ENCODE measurements at regions not wholly inside any gene's neighbourhood (a gene's known extent, or its start where the extent isn't known, plus 50 kb on each side); places are given as distances from the start of the nearest gene placed in this dataset.

GRCh38 chrX:39823854-39824253 lies 273.9 kb downstream of the BCOR start:
- H3K4me3 ChIP-seq, result no peak overlapping the region
- no peaks in the 10 kb centered on the region for H3K36me3 ChIP-seq
- no peaks in the 10 kb centered on the region for H3K9me3 ChIP-seq
- no peak for DNase-seq
- H3K27me3 ChIP-seq, result no peaks in the 10 kb centered on the region

- H3K36me3 ChIP-seq, result no peaks in the 10 kb centered on the region
- H3K27me3 ChIP-seq, result no peaks in the 10 kb centered on the region
- no peak for DNase-seq
- no peaks in the 10 kb centered on the region for H3K9me3 ChIP-seq
- no peak overlapping the region for H3K4me3 ChIP-seq
Measured at GRCh38 chrX:39826813-39827543, 270.8 kb downstream of the BCOR start.

- Histone ChIP-seq H3K9me3 (no peaks in the 10 kb centered on the region), H3K4me3 (no peak overlapping the region), H3K27me3 (no peaks in the 10 kb centered on the region), H3K36me3 (no peaks in the 10 kb centered on the region)
- no peak for DNase-seq
Measured at GRCh38 chrX:39827951-39828350, 269.8 kb downstream of the BCOR start.

GRCh38 chrX:39828971-39829370 lies 268.8 kb downstream of the BCOR start:
- Histone ChIP-seq H3K4me3 (no peak overlapping the region), H3K27me3 (no peaks in the 10 kb centered on the region), H3K36me3 (no peaks in the 10 kb centered on the region), H3K9me3 (no peaks in the 10 kb centered on the region)
- no peak for DNase-seq

DNA sequence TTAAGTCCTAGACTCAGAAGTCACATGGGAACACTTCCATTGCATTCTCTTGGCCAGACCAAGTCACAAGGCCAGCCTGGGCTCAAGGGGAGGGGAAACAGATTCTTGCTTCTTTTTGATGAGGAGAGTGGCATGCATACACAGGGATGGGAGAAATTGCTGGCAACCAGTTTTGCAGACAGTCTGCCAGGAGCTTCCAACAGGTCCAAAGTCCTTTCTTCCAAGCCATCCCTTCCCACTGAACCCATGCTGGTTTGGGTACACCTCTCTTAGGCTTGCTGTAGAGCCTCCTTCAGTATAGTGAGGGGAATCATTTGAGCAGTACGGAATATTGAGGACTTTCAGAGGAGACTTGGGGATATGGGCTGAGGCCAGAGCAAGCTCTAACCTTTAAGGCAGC lies 267.8 kb downstream of the BCOR start:
- H3K9me3 ChIP-seq, result no peaks in the 10 kb centered on the region
- no peaks in the 10 kb centered on the region for H3K36me3 ChIP-seq
- no peak overlapping the region for H3K4me3 ChIP-seq
- no peaks in the 10 kb centered on the region for H3K27me3 ChIP-seq
- no peak for DNase-seq

- DNase-seq, result no peak
- Histone ChIP-seq H3K4me3 (no peak overlapping the region), H3K9me3 (no peaks in the 10 kb centered on the region), H3K36me3 (no peaks in the 10 kb centered on the region), H3K27me3 (no peaks in the 10 kb centered on the region)
Measured at GRCh38 chrX:39830414-39830813, 267.3 kb downstream of the BCOR start.

DNA sequence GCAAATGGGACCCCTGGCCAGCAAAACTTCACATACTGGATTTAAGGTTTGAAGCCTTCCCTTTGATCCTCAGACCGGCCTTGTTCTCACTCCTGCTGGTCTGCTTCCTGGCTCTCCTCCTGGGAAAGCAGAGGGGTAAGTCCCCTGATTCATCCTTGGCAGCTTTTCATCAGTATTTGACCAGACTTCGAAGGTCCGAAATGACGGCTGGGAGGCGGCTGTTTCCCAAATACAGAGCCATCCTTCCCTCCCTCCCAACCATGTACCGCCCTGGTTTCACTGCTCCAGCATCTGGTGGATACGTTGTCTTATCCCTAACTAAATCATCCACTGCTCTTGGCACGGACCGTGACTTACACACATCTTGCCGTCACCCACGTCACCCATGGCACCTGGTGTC lies 265.5 kb downstream of the BCOR start:
- H3K9me3 ChIP-seq, result no peaks in the 10 kb centered on the region
- H3K36me3 ChIP-seq, result no peaks in the 10 kb centered on the region
- DNase-seq, result no peak
- H3K27me3 ChIP-seq, result no peaks in the 10 kb centered on the region
- H3K4me3 ChIP-seq, result no peak overlapping the region

- Histone ChIP-seq H3K4me3 (no peak overlapping the region), H3K36me3 (no peaks in the 10 kb centered on the region), H3K27me3 (no peaks in the 10 kb centered on the region), H3K9me3 (no peaks in the 10 kb centered on the region)
- DNase-seq, result no peak
Measured at GRCh38 chrX:39834600-39834999, 263.2 kb downstream of the BCOR start.

- Histone ChIP-seq H3K4me3 (no peak overlapping the region), H3K9me3 (no peaks in the 10 kb centered on the region), H3K36me3 (no peaks in the 10 kb centered on the region), H3K27me3 (no peaks in the 10 kb centered on the region)
- no peak for DNase-seq
Measured at GRCh38 chrX:39835241-39835640, 262.5 kb downstream of the BCOR start.

GRCh38 chrX:39835776-39836175 lies 262.0 kb downstream of the BCOR start:
- Histone ChIP-seq H3K4me3 (no peak overlapping the region), H3K36me3 (no peaks in the 10 kb centered on the region), H3K9me3 (no peaks in the 10 kb centered on the region), H3K27me3 (no peaks in the 10 kb centered on the region)
- DNase-seq, result no peak

DNA sequence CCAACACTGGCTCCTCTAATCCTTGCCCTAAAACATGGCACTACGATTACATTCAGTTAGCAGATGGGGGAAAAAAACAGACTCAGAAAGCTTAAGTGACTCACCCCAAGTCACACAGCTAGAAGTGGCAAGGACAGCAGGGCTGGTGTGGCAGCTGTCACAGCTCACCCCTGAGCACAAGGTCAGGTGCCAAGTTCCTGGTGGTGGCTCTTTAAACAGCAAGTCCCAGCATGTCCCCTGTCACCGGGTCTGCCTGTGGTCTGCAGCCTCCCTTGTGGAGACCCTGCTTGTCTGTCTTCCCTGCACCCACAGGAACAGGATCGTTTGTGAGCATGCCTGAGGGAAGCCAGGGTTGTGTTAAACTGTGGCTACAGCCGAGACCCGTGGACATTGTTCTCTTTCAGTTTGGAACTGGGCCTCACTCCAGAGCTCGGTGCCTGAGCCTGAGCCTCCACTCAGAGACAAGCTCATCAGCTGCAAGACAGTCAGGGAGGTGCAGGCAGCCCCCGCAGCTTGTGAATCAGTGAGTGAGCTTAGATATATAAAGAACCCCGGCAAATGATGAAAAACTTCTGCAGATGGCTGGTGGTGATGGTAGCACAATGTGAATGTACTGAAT lies 260.8 kb downstream of the BCOR start:
- no peak for DNase-seq
- Histone ChIP-seq H3K9me3 (no peaks in the 10 kb centered on the region), H3K36me3 (no peaks in the 10 kb centered on the region), H3K27me3 (no peaks in the 10 kb centered on the region), H3K4me3 (no peak overlapping the region)

- H3K36me3 ChIP-seq, result no peaks in the 10 kb centered on the region
- DNase-seq, result no peak
- H3K4me3 ChIP-seq, result no peak overlapping the region
- H3K27me3 ChIP-seq, result no peaks in the 10 kb centered on the region
- H3K9me3 ChIP-seq, result no peaks in the 10 kb centered on the region
Measured at GRCh38 chrX:39837688-39838087, 260.1 kb downstream of the BCOR start.

DNA sequence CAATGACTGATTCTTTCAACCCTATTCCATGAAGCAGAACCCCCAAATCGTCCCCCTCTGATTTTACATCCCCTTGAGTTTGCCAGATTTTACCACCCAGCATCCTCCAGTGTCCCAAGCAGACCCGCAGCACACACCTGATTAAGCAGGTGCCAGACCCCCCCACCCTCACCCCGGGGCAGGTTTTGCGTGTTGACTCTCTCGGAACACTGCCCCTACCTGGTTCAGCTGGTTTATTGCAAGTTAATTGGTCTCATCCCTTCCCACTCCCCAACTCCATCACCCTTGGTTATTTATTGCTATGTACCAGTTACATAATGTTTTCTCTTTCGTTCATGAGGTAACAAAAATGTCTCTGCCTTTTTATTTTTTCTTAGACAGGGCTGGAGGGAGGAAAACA lies 258.4 kb downstream of the BCOR start:
- Histone ChIP-seq H3K4me3 (no peak overlapping the region), H3K9me3 (no peaks in the 10 kb centered on the region), H3K27me3 (no peaks in the 10 kb centered on the region), H3K36me3 (no peaks in the 10 kb centered on the region)
- DNase-seq, result no peak

DNA sequence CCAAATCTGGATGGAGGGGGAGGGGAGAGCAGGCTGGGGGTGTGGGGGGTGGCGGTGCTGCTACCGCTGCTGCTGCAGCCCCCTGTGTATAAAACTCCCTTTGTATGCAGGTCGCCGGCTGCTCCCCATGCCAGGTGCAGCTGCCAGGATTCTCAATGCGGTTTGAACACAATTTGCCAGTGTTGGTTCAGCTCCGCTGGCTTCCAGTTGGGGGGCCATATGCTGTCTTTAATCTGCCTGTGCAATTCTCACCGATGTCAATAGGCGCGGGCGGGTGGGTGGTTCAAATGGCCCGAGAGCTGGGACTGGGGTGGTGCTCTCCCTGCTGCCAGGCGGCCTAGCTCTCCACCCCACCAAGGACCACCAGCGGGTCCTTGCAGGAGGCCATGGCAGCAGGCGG lies 257.6 kb downstream of the BCOR start:
- no peaks in the 10 kb centered on the region for H3K27me3 ChIP-seq
- DNase-seq, result no peak
- H3K36me3 ChIP-seq, result no peaks in the 10 kb centered on the region
- no peak overlapping the region for H3K4me3 ChIP-seq
- H3K9me3 ChIP-seq, result no peaks in the 10 kb centered on the region

DNA sequence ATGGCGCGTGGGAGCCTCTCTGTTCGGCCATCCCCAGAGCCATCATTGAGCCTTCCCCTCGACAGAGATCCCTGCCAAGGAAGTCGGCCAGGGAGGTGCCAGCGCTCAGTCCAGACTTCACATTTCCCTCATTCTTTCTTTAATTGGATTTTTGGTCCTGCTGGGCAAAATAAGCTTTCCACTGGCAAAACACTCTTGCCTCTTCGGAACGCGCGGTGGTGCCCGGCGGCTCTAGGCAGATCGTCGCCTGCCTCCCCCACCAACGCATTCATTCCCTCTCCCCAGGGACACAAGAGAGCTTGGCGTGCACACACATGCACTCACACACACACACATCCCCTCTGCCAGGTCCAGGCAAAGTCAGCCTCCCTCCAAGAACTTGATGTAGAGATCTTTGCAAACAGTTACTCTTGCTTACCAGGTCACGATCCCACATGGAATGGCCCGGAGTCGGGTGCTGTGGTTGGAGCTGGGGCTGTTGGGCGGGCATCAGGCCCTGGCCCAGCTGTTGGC lies 257.1 kb downstream of the BCOR start:
- no peaks in the 10 kb centered on the region for H3K27me3 ChIP-seq
- no peaks in the 10 kb centered on the region for H3K9me3 ChIP-seq
- H3K4me3 ChIP-seq, result no peak overlapping the region
- H3K36me3 ChIP-seq, result no peaks in the 10 kb centered on the region
- no peak for DNase-seq

DNA sequence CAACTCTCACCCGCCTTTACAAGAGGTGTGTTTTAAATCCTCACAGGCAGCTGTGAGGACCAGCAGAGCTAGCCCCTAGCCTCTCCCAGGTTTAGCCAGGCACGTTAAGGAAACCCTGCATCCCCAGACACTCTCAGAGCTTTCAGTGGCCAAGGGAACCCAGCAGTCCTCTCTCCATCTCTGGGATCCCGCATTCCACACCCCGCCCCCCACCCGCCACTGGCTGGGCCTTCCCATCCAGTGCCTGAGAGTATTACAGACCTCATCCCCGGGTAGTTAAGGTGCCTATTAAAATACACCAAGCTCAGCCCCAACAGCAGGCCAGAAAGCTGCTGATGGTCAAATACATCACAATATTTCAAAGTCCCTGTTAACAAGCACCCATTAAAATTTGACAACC lies 256.2 kb downstream of the BCOR start:
- H3K27me3 ChIP-seq, result no peaks in the 10 kb centered on the region
- DNase-seq, result no peak

DNA sequence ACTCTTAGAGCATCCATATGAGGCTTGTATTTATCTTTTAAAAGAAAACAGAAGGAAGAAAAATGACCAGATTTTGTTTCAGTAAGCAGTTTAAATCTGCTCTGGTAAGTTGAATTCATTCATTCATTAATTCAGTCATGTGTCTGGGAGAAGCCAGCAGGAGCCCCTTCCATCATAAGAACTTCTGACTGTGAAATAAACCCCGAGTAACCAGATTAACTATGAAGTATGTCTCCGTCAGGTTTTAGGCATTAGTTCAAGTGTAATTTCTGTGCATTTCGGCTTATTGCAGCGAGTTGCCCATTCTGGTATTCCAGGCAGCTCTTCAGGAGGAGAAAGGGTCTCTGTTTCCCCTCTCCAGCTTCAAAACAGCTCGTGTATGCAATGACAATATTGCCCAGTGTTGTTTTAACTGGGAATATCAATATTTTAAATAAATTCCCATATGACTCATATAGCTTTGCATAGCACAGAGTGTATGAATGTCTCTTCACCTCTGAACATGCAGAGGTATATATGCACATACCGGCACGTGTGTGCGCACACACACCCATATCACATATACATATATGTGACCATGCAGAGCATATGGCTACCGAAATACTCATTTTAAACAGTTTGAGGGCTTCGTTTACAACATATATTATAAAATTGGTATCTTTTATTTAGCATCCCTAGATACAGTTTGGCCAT lies 255.3 kb downstream of the BCOR start:
- no peaks in the 10 kb centered on the region for H3K9me3 ChIP-seq
- no peak for DNase-seq
- H3K27me3 ChIP-seq, result no peaks in the 10 kb centered on the region
- no peak overlapping the region for H3K4me3 ChIP-seq
- no peaks in the 10 kb centered on the region for H3K36me3 ChIP-seq

More for the DNA sequence above, 256.2 kb downstream of the BCOR start:
- Histone ChIP-seq H3K9me3 (no peaks in the 10 kb centered on the region), H3K4me3 (no peak overlapping the region), H3K36me3 (no peaks in the 10 kb centered on the region)

- no peak overlapping the region for H3K4me3 ChIP-seq
- no peaks in the 10 kb centered on the region for H3K27me3 ChIP-seq
- H3K36me3 ChIP-seq, result no peaks in the 10 kb centered on the region
- no peak for DNase-seq
- H3K9me3 ChIP-seq, result no peaks in the 10 kb centered on the region
Measured at GRCh38 chrX:39843318-39843717, 254.4 kb downstream of the BCOR start.
